Left colon (tissue), 2 donors: ENCODE measurements at regions not wholly inside any gene's neighbourhood (a gene's known extent, or its start where the extent isn't known, plus 50 kb on each side); places are given as distances from the start of the nearest gene placed in this dataset.
"Not testable (repeated sequence)": the region's sequence is repeated elsewhere in the genome, so short reads cannot be mapped to it uniquely, and the experiment has no call there.

Source experiments
- ATAC-seq: fragments of 200-7000 bp; cut with Tn5 transposase; one replicate; pipeline ENCODE4 v1.9.1; 2020; ENCODE audit warnings: mild to moderate bottlenecking, moderate library complexity
- DNase-seq, 2 donors: peaks; one replicate each; pipeline ENCODE4 v3.0.0-alpha.2; 2020
- intact Hi-C, 2 donors: fragments of 100-400 bp; cut with DNase I in 1 of 2; cut with micrococcal nuclease in 1 of 2; formaldehyde crosslinking; loops; one replicate each; pipeline versions ENCODE4 v1.11.2 to v1.14.0; 2022; cut with DNase I, micrococcal nuclease
- donor health status: DM: no; HTN: no; CAD: no.
- donor health status: DM: yes; HTN: yes; CAD: no.

DNA sequence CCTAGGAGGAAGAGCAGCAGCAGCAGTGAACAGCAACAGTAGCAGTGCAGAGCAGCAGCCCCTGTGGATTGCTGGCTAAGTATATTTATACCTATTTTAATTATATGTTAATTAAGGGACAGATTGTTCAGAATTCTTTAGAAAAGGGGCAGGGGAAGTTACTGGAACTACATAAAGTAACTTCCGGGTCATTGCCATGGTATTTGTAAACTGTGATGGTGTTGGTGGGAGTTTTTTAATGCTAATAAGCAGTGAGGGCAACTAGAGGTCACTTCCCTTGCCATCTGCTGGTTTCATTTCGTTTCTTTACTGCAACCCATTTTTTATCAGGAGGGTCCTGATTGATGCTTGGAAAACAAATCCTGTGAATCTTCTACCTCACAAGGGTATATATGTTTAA lies 229.8 kb upstream of the PODXL start:
- DNase-seq (no peak), ATAC-seq (no peak)
- intact Hi-C loops, result no loop called here

DNA sequence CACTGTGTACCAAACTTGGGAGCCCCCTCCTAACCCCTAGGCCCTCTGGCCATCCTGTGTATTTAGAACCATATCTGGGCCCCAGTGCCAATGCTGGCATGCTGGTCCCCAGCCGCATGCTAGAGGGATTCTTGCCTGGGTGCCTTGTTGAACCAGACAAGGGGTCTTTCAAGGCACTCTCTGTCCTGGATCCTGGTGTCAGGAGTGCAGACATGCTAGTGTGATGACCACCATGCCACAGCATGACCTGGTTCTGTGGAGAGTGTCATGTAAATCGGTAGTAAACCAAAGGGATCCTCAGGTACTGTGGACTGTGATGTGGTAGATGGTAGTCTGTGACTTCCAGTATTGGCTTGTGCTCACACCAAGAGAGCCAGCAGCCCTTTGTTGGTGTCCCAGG lies 222.2 kb upstream of the PODXL start:
- ATAC-seq (no peak), DNase-seq (no peak)
- intact Hi-C loops, result no loop called here

DNA sequence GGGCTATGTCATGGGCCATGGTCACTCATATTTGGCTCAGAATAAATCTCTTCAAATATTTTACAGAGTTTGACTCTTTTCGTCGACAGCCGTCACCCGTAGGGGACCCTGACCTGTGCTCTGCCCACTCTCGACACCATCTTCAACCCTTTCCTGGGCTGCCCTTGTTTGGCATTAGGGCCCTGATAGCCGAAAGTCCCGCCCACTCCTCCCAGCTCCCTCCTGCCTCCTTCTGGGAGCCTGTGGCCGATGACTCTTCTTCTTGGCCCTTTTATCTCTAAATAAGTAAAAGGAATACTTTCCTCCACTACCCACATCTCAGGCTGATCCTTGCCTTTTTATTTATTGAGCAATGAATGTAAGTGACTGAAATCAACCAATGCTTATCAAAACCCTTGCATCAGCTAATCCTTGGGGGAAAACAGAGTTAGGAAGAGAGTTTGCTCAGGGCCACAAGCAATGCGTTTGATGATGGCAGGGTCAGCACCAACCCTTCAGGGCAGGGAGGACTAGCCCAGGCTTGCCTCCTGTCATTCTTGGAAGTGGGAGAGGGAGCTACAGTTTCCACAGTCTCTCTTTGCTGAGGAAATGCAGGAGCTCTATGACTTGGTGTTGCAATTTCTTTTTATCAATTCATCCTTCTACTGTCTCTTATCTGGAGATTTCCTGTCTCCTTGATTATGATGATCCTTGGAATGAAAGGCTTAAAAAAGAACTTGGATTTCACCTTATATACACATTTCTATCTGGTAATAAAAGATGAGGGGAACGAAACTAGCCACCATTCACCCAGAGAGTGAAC lies 218.2 kb upstream of the PODXL start:
- no peak for ATAC-seq
- DNase-seq, result no peak
- intact Hi-C loops, result no loop called here

DNA sequence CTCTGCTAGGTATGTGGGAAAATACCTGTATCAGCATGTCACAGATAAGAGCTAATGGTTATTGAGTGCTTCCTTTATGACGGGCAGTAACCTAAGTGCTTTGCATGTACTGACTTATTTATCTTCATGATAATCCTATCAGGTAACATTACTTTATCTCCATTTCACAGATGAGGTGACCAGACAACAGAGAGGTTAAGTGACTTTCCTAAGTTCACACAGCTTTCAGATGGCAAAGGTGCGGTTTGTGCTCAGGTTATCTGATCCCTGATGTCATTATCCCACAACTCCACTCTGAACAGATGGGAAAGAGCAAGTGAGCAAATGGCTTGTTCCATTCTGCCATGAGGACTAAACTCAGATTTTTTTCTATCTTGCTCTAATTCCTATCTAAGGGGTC lies 217.0 kb upstream of the PODXL start:
- DNase-seq (no peak), ATAC-seq (no peak)
- intact Hi-C loops, result no loop called here

DNA sequence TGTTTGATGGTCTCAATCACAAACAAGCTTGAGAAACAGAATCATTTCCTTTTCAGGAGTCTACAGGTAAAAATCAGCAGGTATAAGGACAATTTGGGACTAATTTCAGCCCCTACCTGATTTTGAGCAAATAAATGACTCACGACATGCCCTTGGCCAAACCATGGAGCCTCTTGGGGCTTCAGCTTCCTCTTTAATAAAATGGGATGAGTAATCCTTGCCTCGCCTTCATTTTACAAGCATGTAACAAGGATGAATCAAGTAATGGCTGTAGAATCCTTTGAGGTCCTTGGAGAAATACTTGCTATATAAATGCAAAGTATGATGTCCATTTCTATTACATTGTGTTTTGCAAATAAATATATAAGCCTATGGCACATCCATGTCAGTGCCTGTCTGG lies 212.8 kb upstream of the PODXL start:
- intact Hi-C loops, result no loop called here
- ATAC-seq (no peak), DNase-seq (no peak)

DNA sequence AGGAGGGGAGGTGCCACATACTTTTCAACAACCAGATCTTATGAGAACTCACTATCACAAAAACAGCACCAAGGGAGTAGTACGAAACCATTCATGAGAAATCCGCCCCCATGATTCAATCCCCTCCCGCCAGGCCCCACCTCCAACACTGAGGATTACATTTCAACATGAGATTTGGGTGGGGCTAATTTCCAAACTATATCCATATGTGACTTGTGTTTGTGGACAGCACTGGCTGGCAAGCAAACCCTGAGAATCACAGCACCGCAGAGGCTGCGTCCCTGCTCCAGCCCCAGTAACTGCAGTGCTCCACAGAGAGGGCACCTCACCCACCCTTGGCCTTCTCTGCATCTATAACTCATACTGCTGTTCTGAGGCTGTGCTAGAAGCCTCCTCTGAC lies 211.2 kb upstream of the PODXL start:
- DNase-seq, result no peak
- intact Hi-C loops, result no loop called here
- no peak for ATAC-seq

DNA sequence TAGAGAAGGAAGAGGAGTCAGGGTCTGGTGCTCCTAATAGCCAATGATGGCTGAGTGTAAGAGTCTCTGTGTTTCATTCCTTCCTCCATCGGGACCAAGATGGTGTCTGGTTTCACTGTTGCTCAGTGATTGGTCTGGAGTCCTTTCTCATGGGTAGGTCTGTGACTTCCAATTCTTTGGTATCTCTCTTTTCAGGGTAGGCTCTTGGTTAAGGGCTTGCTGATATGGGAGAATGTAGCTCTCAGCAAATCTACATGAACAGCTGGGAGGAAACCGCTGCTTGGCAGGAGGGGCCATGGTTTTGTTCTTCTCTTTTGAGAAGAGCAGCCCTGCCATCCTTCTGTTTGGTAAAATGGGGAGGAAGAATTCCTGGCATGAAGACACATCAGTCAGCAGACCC lies 209.1 kb upstream of the PODXL start:
- no peak for ATAC-seq
- DNase-seq, result no peak
- intact Hi-C loops, result no loop called here

DNA sequence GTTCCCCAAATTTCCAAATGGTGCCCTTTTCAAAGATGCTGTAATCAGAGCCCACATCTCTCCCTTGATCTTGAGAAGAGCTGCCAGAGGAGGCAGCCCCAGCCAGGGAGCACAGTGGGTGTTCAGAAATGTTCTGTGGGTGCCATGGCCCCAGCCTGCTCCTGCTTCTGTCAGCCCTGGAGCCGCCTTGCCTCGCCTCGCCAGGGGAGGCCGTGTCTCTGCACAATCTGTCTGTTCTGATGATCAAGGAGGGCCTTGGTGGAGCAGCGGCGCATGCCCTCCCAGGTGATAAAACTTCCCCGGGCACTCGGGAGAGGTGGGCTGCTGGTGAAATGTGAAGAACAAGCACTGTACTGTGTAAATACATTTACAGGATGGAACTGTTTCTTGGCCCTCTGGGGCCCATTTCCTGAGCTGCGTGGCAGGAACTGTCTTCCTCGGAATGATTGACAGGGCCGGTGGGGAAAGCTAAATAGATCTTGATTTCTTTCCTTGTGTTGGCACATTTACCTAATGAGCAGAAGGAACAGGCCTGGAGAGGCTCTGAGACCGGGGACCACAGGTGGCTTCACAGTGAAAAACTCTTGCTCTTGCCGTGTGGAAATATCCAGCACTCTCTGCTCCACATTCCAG lies 207.8 kb upstream of the PODXL start:
- ATAC-seq, result no peak

DNA sequence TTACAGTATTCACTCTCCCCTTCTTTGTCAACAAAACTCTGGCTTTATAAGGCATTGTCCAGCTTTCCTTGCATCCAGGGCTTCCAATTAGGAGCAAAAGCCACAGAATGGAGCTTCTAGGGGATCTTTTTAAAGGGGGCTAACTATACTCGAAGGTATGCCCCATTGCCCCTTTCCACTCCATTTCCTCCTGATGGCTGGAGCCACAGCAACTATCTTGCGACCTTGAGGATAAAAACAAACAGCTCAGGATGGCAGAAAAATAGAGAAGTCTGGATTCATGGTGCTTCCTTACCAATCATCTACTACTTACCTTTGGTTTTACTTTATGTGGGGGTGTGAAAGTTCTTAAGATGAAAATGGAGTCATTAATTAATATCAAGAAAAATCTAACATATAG lies 206.3 kb upstream of the PODXL start:
- ATAC-seq (no peak), DNase-seq (no peak)
- intact Hi-C loops, result no loop called here

More for the DNA sequence above, 207.8 kb upstream of the PODXL start:
- no peak for DNase-seq
- intact Hi-C loops, result no loop called here

DNA sequence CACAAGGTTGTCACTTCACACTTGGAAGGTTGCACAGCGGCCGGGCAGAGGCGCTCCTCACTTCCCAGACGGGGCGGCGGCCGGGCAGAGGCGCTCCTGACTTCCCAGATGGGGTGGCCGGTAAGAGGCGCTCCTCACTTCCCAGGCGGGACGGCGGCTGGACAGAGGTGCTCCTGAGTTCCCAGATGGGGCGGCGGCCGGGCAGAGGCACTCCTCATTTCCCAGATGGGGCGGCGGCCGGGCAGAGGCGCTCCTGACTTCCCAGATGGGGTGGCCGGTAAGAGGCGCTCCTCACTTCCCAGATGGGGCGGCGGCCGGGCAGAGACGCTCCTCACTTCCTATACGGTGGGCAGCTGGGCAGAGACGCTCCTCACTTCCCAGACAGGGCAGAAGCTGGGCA lies 199.4 kb upstream of the PODXL start:
- ATAC-seq, DNase-seq, intact Hi-C loops: not testable (repeated sequence)

DNA sequence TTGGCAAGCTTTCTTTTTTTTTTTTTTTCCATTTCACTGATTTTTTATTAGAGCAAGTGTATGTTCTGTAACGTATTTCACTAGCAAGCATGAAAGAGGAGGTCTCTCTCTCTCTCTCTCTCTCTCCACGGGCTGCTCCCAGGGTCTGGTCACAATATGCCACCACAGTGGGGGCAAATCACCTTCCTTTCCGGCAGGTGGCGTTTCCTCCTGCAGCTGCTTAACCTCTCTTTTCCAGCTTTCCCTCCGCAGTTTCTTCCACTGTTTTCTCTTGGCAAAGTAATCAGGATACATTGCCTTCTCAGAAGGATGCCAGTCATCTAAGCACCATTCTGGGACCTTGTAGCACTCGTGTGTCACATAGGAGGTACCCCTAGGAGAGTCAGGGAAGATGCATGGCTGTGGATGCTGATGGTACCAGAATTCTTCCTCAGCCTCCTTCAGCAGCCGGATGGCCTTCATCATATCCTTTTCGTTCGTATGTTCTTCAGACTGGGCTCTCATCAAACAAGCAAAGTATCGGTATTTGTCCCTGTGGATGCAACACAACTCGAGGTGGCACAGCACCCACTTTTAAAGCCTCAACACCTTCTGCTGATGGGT lies 197.3 kb upstream of the PODXL start:
- intact Hi-C loops, result no loop called here
- DNase-seq (no peak), ATAC-seq (no peak)

DNA sequence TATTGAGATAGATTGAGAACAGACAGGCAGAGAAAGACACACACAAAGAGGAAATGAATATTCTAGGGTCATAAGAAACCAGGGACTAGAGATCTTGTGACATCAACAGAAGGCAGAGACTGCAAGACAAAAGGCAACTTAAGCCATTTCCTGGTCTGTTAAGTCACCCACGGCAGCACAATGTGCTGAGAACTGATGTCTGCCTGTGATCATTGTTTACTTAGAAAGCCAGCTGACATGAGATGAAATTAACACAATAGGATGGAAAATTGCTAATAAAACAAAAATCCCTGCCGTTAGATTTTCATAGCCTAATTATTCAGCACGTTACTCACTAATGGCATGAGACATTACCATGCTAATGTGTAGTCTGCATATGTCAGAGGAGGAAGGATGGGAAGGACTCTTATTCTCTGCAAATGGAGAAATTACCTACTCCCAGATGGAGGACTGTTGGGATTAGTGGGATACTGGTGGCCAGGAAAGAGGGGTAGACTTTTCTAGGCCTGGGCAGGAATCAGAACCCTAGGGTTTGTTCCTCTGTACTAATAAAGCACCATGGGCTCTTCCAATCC lies 191.3 kb upstream of the PODXL start:
- ATAC-seq (no peak), DNase-seq (no peak)
- intact Hi-C loops, result no loop called here

DNA sequence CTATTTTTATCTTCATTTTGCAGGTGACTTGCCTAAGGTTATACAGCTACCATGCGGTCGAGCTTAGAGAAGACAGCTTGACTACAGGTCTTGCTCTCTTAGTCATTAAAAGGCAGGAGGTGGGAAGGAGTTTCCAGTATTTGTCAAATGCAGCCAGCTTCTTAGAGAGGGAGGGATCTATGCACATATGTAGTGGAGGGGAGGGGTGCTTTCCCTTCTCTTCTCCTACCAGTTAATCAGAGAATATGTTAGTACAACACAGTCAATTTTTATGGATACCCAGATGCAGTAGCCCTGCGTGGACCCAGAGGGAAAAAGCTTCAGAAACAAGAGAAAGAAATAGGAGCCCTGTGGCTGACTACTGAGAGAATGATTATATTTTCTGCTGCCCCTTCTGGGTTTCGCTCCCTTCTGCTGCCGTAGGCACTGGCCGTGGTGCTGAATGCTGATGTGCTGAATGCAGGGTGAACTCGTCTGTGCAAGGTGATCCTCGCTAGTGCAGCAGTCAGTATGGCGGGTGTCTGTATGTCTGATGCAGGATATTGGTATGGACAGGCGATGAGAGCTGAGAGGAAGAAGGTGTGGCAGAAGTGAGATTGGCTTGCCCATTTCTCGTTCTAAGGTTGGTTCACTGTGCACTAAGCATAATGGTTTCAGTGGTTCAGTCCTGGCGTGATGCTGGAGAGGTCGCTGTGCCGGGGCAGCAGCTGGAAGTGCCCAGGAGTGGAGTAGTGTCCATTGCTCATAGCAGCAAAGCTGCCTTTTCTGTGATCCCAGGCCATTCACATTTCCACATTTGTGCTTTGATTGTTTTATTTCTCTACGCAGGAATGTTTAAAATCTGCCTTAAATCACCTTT lies 189.2 kb upstream of the PODXL start:
- ATAC-seq (no peak), DNase-seq (peak in 1 of 2 donors; percentile 9)
- intact Hi-C loops, result no loop called here

DNA sequence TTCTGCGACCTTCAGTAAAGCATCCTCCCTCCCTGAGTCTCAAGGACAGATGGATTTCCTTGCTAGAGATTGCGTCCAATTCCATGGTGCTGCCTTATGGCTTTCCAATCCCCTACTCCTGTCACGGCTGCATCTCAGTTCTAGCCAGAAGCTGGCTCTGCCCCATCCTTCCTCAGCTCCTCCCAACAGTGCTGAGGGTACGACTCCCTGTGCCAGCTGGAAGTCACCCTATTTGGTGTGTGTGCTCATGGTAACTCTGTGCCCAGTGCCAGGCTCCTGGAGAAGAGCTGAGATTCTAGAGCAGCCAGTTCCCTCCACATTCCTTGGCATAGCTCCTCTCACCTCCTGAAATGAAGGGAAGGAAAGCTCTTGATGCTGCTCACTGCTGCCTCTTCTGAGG lies 185.0 kb upstream of the PODXL start:
- ATAC-seq, result no peak
- intact Hi-C loops, result no loop called here
- no peak for DNase-seq

DNA sequence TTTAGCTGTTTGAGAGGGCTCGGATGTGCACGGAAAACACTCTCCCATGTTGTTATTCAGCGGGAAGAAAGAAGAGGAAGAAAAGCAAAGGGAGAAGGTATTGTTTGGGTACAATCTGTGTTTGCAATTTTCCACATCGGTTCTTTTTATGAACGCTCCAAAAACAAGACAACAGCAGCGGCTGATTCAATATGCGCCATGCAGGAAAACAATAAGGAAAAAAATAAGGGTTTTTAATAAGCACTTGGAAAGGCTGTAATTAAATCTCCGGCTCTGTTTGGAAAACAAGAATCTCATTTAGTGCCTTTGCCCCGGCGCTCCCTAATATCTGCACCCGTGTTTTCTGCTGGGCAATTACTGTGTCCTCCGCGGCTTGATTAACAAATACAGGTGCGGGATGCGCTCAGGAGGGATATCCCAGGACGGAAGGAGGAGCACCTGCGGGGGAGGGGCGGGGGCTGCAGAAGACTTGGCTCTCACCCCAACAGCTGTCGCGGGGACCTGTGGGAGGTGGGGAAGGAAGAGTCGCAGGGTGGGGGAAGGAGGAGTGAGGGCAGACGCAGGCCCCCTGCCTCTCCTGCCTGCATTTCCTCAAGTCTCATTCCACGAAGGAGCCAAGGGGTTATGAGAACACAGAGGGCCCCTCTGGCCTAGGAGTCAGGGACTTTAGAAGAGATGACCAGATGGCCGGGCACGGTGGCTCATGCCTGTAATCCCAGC lies 181.5 kb upstream of the PODXL start:
- intact Hi-C loops, result no loop called here
- ATAC-seq (no peak), DNase-seq (no peak)

DNA sequence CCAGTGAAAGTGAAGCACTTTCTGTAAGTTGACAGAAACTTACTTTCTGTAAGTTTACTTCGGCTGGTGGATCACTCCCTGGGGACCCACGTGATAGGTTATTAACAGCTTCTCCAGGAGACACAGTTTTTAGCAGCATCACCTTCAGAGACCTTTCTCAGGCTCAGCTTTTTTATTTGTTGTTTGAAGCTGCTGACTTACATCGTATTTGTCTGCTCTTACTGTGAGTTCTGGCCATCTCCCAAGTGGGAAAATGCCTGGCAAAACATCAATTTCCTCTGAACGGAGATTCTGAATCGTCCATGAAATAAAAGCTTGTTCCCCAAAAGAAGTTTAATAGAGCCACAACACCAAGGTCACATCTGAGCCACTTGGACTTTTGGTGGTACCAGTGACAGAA lies 178.7 kb upstream of the PODXL start:
- DNase-seq (no peak), ATAC-seq (no peak)
- intact Hi-C loops, result no loop called here

DNA sequence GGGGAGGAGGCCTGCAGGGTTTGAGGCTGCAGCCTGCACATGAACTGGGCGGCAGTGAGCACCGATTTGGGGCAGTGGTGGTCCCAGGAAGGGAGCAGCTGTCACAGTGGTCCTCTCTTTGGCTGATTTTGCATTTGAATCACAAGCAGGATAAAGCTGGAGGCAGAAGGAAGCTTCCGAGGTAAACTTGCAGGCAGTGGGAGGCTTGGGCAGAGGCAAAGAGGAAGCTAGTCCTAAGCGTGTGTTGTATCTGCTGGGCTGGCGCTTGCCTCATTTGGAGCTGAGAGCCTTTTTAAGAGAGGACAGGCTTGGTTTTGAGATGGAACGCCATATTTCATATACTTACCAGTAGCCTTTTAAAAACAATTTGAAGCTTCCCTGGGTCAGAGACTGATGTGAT lies 177.2 kb upstream of the PODXL start:
- ATAC-seq, result no peak
- intact Hi-C loops, result no loop called here

DNA sequence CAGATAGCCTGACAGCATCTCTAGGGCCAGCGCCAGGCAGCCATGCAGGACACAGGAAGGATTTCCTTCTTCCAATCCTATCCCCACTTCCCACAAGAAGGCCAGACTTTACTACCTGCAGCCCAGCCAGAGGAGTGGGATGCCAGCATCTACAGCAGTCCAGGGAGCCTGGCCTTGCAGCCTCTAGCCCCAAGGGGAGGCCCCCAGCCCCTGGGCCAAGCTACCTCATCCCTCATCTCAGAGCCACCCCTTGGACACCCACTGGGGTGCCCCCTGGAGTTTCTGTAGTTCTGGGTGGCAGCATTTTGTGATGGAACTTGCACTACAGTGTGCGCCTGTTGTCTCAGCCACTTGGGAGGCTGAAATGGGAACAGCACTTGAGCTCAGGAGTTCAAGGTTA lies 170.8 kb upstream of the PODXL start:
- ATAC-seq, result no peak
- intact Hi-C loops, result no loop called here
- no peak for DNase-seq

More for the DNA sequence above, 177.2 kb upstream of the PODXL start:
- DNase-seq, result no peak

DNA sequence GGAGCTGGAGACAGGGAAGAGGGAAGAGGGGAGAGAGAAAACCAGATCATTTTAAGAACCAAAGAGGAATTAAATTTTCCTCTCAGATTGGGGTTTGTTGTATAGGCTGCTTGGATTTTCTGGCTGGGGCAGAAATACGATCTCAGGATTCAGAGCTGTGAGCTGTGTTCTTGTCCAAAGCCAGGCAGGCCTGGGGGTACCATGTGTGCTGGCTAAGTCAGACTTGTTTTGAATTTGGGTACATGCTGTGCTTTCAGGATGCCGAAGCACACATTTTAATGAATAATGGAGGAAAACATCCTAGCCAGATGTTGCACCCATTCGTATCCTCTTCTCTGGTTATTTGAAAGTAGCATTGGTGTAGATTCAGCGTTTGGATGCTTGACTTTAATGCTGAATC lies 170.3 kb upstream of the PODXL start:
- no peak for DNase-seq
- no peak for ATAC-seq
- intact Hi-C loops, result no loop called here
